A673 (cell line): ENCODE measurements at regions not wholly inside any gene's neighbourhood (a gene's known extent, or its start where the extent isn't known, plus 50 kb on each side); places are given as distances from the start of the nearest gene placed in this dataset.

Source experiments
- BruUV-seq: library from RNA; stranded (reverse); fragments of 400-500 nt; replicated peaks from 2 replicates; lab custom pipeline; 2021; lab: Mats Ljungman, UMichigan
- CTCF ChIA-PET: fragments of 300-600 bp; sonication (Branson Sonifier 250); formaldehyde crosslinking; loops from one replicate; lab custom pipeline; 2022; ENCODE audit warnings: antibody characterized with exemption; lab: Charles Lee
- POLR2A ChIA-PET: fragments of 300-600 bp; sonication (Branson Sonifier 250); formaldehyde crosslinking; loops from one replicate; lab custom pipeline; 2022; ENCODE audit warnings: antibody characterized with exemption; ENCODE audit not compliant: low non-redundant PET; lab: Charles Lee
- DNase-seq: peaks from one replicate; pipeline ENCODE4 v3.0.0-alpha.2; 2015; ENCODE audit warnings: low spot score
- H3K27ac ChIP-seq: fragments of 200-600 bp; sonication (generic); 2 replicates; pipeline ENCODE4 v1.5.1; 2016; ENCODE audit warnings: mixed run types, low read depth, mild to moderate bottlenecking, mixed read lengths, antibody characterized with exemption, low read length; ENCODE audit not compliant: poor library complexity, severe bottlenecking
- H3K27me3 ChIP-seq: fragments of 200-600 bp; sonication (generic); replicated peaks from 2 replicates; pipeline ENCODE4 v1.6.1; 2017; ENCODE audit warnings: mixed run types, low read depth, mild to moderate bottlenecking, mixed read lengths, antibody characterized with exemption, low read length; ENCODE audit not compliant: insufficient read depth, poor library complexity
- H3K36me3 ChIP-seq: fragments of 200-600 bp; sonication (generic); 2 replicates; pipeline ENCODE4 v1.6.1; 2016; ENCODE audit warnings: mixed run types, mild to moderate bottlenecking, mixed read lengths, antibody characterized with exemption, low read length; ENCODE audit not compliant: insufficient read depth, poor library complexity, severe bottlenecking
- H3K4me1 ChIP-seq: fragments of 200-600 bp; sonication (generic); 2 replicates; pipeline ENCODE4 v1.6.1; 2017; ENCODE audit warnings: mixed run types, mild to moderate bottlenecking, mixed read lengths, antibody characterized with exemption, low read length; ENCODE audit not compliant: insufficient read depth, poor library complexity, severe bottlenecking
- H3K4me3 ChIP-seq: fragments of 200-600 bp; sonication (generic); 2 replicates; pipeline ENCODE4 v1.5.1; 2016; ENCODE audit warnings: low read depth, mixed run types, mild to moderate bottlenecking, mixed read lengths, low read length; ENCODE audit not compliant: poor library complexity, severe bottlenecking
- H3K9me3 ChIP-seq: fragments of 200-600 bp; sonication (generic); 2 replicates; pipeline ENCODE4 v1.6.1; 2016; ENCODE audit warnings: mixed run types, low read depth, mild to moderate bottlenecking, mixed read lengths, antibody characterized with exemption, low read length; ENCODE audit not compliant: poor library complexity, severe bottlenecking
- EZH2 ChIP-seq: fragments of 200-600 bp; sonication (generic); IDR thresholded peaks from 2 replicates; pipeline ENCODE4 v1.6.1; 2017; ENCODE audit warnings: borderline replicate concordance, low read depth, mild to moderate bottlenecking, mixed read lengths, antibody characterized with exemption, low read length; ENCODE audit not compliant: poor library complexity, severe bottlenecking
- intact Hi-C: fragments of 100-400 bp; cut with micrococcal nuclease; formaldehyde crosslinking; loops from one replicate; pipeline ENCODE4 v1.10.0; 2022; ENCODE audit not compliant: unreplicated experiment
- TF ChIP-seq, protein P1 (sequence below): fragments of 300-800, 200-600 bp; sonication (generic); conservative IDR thresholded peaks from 2 replicates; pipeline ENCODE4 v1.5.1; 2017; ENCODE audit warnings: low read depth, mild to moderate bottlenecking, antibody characterized with exemption, low read length, moderate library complexity, mixed read lengths

GRCh38 chr6:132995009-132995408 lies 180.6 kb downstream of the RPS12 start:
- H3K36me3 ChIP-seq: no peaks in the 10 kb centered on the region
- CTCF ChIA-PET: no interaction called here

DNA sequence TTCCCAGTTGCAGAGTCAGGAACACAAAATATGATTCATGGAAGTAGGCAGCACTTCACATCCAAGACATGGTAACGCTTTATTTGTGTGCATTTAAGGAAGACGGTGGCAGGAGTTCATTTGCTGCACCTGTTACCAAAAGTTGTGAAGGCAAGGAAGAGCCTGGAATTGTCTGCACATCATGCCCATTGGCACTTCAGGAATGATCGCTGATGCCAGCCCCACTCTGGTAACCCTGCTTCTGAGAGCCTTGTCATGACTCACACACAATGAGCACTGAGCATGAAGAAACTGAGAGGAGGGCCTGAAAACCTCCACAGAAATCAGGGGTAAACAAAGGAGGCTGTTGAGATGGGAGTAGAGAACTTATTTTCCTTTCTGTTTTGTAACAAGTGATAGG lies 181.1 kb downstream of the RPS12 start:
- no TSS peak for BruUV-seq
- intact Hi-C loops: no loop called here
- Histone ChIP-seq H3K4me3 (no peak overlapping the region), H3K9me3 (no peaks in the 10 kb centered on the region), H3K36me3 (no peaks in the 10 kb centered on the region), H3K4me1 (no peaks in the 10 kb centered on the region), H3K27me3 (peaks cover 7% of the 10 kb centered on the region), H3K27ac (no peak overlapping the region)
- no peak for DNase-seq
- TF ChIP-seq, protein P1, sequence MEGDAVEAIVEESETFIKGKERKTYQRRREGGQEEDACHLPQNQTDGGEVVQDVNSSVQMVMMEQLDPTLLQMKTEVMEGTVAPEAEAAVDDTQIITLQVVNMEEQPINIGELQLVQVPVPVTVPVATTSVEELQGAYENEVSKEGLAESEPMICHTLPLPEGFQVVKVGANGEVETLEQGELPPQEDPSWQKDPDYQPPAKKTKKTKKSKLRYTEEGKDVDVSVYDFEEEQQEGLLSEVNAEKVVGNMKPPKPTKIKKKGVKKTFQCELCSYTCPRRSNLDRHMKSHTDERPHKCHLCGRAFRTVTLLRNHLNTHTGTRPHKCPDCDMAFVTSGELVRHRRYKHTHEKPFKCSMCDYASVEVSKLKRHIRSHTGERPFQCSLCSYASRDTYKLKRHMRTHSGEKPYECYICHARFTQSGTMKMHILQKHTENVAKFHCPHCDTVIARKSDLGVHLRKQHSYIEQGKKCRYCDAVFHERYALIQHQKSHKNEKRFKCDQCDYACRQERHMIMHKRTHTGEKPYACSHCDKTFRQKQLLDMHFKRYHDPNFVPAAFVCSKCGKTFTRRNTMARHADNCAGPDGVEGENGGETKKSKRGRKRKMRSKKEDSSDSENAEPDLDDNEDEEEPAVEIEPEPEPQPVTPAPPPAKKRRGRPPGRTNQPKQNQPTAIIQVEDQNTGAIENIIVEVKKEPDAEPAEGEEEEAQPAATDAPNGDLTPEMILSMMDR: no peak
- no peak for TF ChIP-seq EZH2
- CTCF ChIA-PET: no interaction called here
- POLR2A ChIA-PET: no interaction called here

More at GRCh38 chr6:132995009-132995408, 180.6 kb downstream of the RPS12 start:
- Histone ChIP-seq H3K4me1 (no peaks in the 10 kb centered on the region), H3K9me3 (no peaks in the 10 kb centered on the region), H3K4me3 (no peak overlapping the region), H3K27ac (no peak overlapping the region), H3K27me3 (peaks cover 9% of the 10 kb centered on the region)
- POLR2A ChIA-PET: no interaction called here
- TF ChIP-seq EZH2: no peak
- TF ChIP-seq, protein P1: no peak
- DNase-seq: no peak
- BruUV-seq: no TSS peak
- intact Hi-C loops: no loop called here

DNA sequence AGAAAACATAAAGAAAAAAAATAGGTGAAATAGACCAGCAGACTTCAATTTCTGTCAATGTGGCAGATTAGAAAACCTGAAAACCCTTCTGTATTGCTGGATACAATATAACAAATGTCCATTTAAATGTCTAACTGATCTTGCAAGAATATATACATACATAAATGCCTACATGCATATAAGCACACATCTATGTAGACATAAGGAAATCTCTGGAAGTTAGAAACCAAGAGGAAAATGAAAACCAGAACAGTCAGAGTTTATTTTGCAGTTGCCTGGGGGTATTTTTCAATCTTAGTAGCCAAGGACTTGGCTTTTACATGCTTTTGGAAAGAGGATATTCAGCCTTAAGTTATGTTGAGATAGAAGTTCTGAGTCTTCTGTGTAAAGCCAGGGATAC lies 184.0 kb downstream of the RPS12 start:
- no peaks in the 10 kb centered on the region for H3K4me1 ChIP-seq
- DNase-seq: no peak
- no TSS peak for BruUV-seq
- H3K27ac ChIP-seq: no peak overlapping the region
- H3K36me3 ChIP-seq: no peaks in the 10 kb centered on the region
- intact Hi-C loops: no loop called here
- peaks cover 7% of the 10 kb centered on the region for H3K27me3 ChIP-seq
- POLR2A ChIA-PET: no interaction called here
- no peak overlapping the region for H3K4me3 ChIP-seq
- no peaks in the 10 kb centered on the region for H3K9me3 ChIP-seq
- TF ChIP-seq, protein P1: no peak
- no peak for TF ChIP-seq EZH2
- CTCF ChIA-PET: no interaction called here
